Panc1 (cell line): ENCODE measurements at regions not wholly inside any gene's neighbourhood (a gene's known extent, or its start where the extent isn't known, plus 50 kb on each side); places are given as distances from the start of the nearest gene placed in this dataset.
"Not testable (repeated sequence)": the region's sequence is repeated elsewhere in the genome, so short reads cannot be mapped to it uniquely, and the experiment has no call there.

Experiments
- ATAC-seq: fragments of 200-7000 bp; cut with Tn5 transposase; 2 replicates; pipeline ENCODE4 v1.9.1; 2020; ENCODE audit warnings: mild to moderate bottlenecking, moderate library complexity
- BruUV-seq: library from RNA; stranded (reverse); fragments of 400-500 nt; replicated peaks from 2 replicates; lab custom pipeline; 2021; lab: Mats Ljungman, UMichigan
- CTCF ChIA-PET: fragments of 300-600 bp; sonication (Branson Sonifier 250); formaldehyde crosslinking; loops from one replicate; lab custom pipeline; 2022; ENCODE audit warnings: antibody characterized with exemption; lab: Charles Lee
- POLR2A ChIA-PET: fragments of 300-600 bp; sonication (Branson Sonifier 250); formaldehyde crosslinking; loops from one replicate; lab custom pipeline; 2022; ENCODE audit warnings: antibody characterized with exemption; lab: Charles Lee
- DNase-seq: peaks from one replicate; pipeline ENCODE4 v3.0.0-alpha.2; 2010; ENCODE audit warnings: low read depth, low spot score
- H3K27ac ChIP-seq: 2 replicates; pipeline ENCODE4 v1.5.1; 2011; ENCODE audit warnings: mild to moderate bottlenecking, low read length, inconsistent platforms
- H3K27me3 ChIP-seq: fragments of 200-500 bp; sonication (Bioruptor generic); 2 replicates; pipeline ENCODE4 v1.6.0; 2014; ENCODE audit warnings: low read length, inconsistent platforms; ENCODE audit not compliant: control insufficient read depth, insufficient read depth
- H3K36me3 ChIP-seq: fragments of 200-500 bp; sonication (Bioruptor generic); 2 replicates; pipeline ENCODE4 v1.5.1; 2014; ENCODE audit warnings: inconsistent platforms, mild to moderate bottlenecking, low read length, moderate library complexity; ENCODE audit not compliant: control insufficient read depth, insufficient read depth
- H3K4me1 ChIP-seq: 2 replicates; pipeline ENCODE4 v1.5.1; 2011; ENCODE audit warnings: inconsistent platforms, mild to moderate bottlenecking, low read length, moderate library complexity; ENCODE audit not compliant: control insufficient read depth, insufficient read depth
- H3K4me3 ChIP-seq, 2 experiments: 2 replicates each; pipeline ENCODE4 v1.5.1; 2011 to 2012; ENCODE audit warnings: low read depth in 2 of 2, low read length in 2 of 2, mild to moderate bottlenecking in 2 of 2, inconsistent platforms in 1 of 2, moderate library complexity in 1 of 2
- H3K9me3 ChIP-seq: fragments of 200-500 bp; sonication (Bioruptor generic); 2 replicates; pipeline ENCODE4 v1.5.1; 2014; ENCODE audit warnings: low read depth, mild to moderate bottlenecking, inconsistent platforms, low read length, moderate library complexity; ENCODE audit not compliant: control insufficient read depth, insufficient read depth
- POLR2AphosphoS5 ChIP-seq: IDR thresholded peaks from 2 replicates; pipeline ENCODE4 v1.6.1; 2012; ENCODE audit warnings: mild to moderate bottlenecking, low read depth, low read length, moderate library complexity
- SIN3A ChIP-seq: IDR thresholded peaks from 2 replicates; pipeline ENCODE4 v1.6.1; 2012; ENCODE audit warnings: low read depth, mild to moderate bottlenecking, low read length, moderate library complexity, borderline replicate concordance; ENCODE audit not compliant: insufficient read depth
- TCF7L2 ChIP-seq: IDR thresholded peaks from 2 replicates; pipeline ENCODE4 v1.6.1; 2011; ENCODE audit warnings: mild to moderate bottlenecking, low read depth, low read length, inconsistent platforms
- in situ Hi-C: cut with HindIII; loops from 2 replicates; pipeline ENCODE4 v1.10.0; 2016; ENCODE audit warnings: low sequenced_read_pairs, low pct_unique_long_range_greater_than_20kb
- intact Hi-C: fragments of 100-400 bp; cut with micrococcal nuclease; formaldehyde crosslinking; loops from one replicate; pipeline ENCODE4 v1.10.0; 2022; ENCODE audit not compliant: unreplicated experiment
- TF ChIP-seq, protein P1 (sequence below): fragments of 450-650 bp; IDR thresholded peaks from 2 replicates; pipeline ENCODE4 v1.5.1; 2017; ENCODE audit warnings: mild to moderate bottlenecking
- TF ChIP-seq, protein P2 (sequence below), 2 experiments: IDR thresholded peaks; 2 replicates each; pipeline ENCODE4 v1.6.1; 2011 to 2012; ENCODE audit warnings: low read depth in 2 of 2, control low read depth in 1 of 2, low read length in 1 of 2, mild to moderate bottlenecking in 1 of 2, moderate library complexity in 1 of 2; ENCODE audit not compliant: insufficient read depth in 1 of 2

DNA sequence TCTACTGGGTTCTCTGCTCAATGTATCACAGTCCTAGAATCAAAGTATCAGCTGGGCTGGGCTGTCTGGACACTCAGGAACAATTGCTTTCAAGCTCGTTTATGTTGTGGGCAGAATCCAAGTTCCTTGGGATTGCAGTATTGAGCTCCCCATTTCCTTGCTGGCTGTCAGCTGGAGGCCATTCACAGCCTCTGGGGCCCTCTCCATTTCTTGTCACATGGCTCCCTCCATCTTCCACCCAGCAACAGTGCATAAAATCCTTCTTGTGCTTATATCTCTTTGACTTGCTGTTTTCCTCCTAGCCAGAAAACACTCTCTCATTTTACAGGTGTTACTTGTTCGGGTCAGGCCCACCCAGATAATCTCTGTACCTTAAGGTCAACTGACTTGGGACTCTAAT lies 363.5 kb downstream of the IGSF11 start:
- ChIA-PET POLR2A (no interaction called here), CTCF (no interaction called here)
- Histone ChIP-seq H3K4me1 (no peaks in the 10 kb centered on the region), H3K27ac (no peak overlapping the region), H3K27me3 (no peaks in the 10 kb centered on the region), H3K36me3 (no peaks in the 10 kb centered on the region), H3K9me3 (no peaks in the 10 kb centered on the region), H3K4me3 (no peak overlapping the region)
- TF ChIP-seq POLR2AphosphoS5 (no peak), SIN3A (no peak)
- TF ChIP-seq, protein P1, sequence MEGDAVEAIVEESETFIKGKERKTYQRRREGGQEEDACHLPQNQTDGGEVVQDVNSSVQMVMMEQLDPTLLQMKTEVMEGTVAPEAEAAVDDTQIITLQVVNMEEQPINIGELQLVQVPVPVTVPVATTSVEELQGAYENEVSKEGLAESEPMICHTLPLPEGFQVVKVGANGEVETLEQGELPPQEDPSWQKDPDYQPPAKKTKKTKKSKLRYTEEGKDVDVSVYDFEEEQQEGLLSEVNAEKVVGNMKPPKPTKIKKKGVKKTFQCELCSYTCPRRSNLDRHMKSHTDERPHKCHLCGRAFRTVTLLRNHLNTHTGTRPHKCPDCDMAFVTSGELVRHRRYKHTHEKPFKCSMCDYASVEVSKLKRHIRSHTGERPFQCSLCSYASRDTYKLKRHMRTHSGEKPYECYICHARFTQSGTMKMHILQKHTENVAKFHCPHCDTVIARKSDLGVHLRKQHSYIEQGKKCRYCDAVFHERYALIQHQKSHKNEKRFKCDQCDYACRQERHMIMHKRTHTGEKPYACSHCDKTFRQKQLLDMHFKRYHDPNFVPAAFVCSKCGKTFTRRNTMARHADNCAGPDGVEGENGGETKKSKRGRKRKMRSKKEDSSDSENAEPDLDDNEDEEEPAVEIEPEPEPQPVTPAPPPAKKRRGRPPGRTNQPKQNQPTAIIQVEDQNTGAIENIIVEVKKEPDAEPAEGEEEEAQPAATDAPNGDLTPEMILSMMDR = no peak
- ATAC-seq (no peak), DNase-seq (no peak)
- BruUV-seq = no TSS peak
- intact Hi-C loops = no loop called here
- in situ Hi-C loops = no loop called here

DNA sequence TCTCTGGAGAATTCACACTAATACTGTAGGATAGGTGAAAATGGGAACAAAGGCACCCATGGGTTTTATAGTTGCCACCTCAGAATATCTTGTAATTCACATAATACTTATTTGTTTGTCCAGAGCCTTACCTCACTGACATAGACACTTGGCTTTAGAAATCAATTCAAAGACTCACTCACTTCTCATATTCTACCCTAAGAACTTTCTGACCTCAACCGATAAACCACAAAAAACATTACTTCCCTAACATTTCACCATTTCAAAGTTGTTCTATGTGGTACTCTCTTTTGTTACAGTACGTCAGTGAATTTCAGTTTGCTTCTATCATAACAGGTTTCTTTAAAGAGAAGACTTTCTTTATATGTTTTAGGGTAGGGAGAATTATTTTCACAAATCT lies 359.3 kb downstream of the IGSF11 start:
- Histone ChIP-seq H3K27me3 (no peaks in the 10 kb centered on the region), H3K4me1 (no peaks in the 10 kb centered on the region), H3K27ac (no peak overlapping the region), H3K4me3 (no peak overlapping the region), H3K36me3 (no peaks in the 10 kb centered on the region), H3K9me3 (no peaks in the 10 kb centered on the region)
- TF ChIP-seq, protein P2, sequence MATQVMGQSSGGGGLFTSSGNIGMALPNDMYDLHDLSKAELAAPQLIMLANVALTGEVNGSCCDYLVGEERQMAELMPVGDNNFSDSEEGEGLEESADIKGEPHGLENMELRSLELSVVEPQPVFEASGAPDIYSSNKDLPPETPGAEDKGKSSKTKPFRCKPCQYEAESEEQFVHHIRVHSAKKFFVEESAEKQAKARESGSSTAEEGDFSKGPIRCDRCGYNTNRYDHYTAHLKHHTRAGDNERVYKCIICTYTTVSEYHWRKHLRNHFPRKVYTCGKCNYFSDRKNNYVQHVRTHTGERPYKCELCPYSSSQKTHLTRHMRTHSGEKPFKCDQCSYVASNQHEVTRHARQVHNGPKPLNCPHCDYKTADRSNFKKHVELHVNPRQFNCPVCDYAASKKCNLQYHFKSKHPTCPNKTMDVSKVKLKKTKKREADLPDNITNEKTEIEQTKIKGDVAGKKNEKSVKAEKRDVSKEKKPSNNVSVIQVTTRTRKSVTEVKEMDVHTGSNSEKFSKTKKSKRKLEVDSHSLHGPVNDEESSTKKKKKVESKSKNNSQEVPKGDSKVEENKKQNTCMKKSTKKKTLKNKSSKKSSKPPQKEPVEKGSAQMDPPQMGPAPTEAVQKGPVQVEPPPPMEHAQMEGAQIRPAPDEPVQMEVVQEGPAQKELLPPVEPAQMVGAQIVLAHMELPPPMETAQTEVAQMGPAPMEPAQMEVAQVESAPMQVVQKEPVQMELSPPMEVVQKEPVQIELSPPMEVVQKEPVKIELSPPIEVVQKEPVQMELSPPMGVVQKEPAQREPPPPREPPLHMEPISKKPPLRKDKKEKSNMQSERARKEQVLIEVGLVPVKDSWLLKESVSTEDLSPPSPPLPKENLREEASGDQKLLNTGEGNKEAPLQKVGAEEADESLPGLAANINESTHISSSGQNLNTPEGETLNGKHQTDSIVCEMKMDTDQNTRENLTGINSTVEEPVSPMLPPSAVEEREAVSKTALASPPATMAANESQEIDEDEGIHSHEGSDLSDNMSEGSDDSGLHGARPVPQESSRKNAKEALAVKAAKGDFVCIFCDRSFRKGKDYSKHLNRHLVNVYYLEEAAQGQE (IDR thresholded peaks at IDR 0.05; ENCODE audit: insufficient read depth in 1 of 2, low read depth in 2 of 2, low read length in 1 of 2) = no peak
- TF ChIP-seq, protein P1 = no peak
- TF ChIP-seq POLR2AphosphoS5 (no peak), TCF7L2 (no peak), SIN3A (no peak)
- in situ Hi-C loops = no loop called here
- no TSS peak for BruUV-seq
- POLR2A ChIA-PET = no interaction called here
- intact Hi-C loops = no loop called here
- CTCF ChIA-PET = no interaction called here
- ATAC-seq (no peak), DNase-seq (no peak)

DNA sequence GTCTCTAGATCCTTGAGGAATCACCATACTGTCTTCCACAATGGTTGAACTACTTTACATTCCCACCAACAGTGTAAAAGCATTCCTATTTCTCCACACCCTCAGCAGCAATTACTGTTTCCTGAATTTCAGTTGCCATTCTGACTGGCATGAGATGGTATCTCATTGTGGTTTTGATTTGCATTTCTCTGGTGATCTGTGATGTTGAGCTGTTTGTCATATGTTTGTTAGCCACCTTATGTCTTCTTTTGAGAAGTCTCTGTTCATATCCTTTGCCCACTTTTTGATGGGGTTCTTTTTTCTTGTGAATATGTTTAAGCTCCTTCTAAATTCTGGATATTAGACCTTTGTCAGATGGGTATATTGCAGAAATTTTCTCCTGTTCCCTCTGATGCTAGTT lies 356.0 kb downstream of the IGSF11 start:
- H3K4me1 ChIP-seq, POLR2A ChIA-PET, BruUV-seq: not testable (repeated sequence)

More for the DNA sequence above, 356.0 kb downstream of the IGSF11 start:
- H3K9me3 ChIP-seq, H3K36me3 ChIP-seq, intact Hi-C loops, H3K27me3 ChIP-seq, in situ Hi-C loops, H3K4me3 ChIP-seq, DNase-seq, ATAC-seq, H3K27ac ChIP-seq, CTCF ChIA-PET: not testable (repeated sequence)
